T-helper 2 cell (primary cell): ENCODE measurements at regions not wholly inside any gene's neighbourhood (a gene's known extent, or its start where the extent isn't known, plus 50 kb on each side); places are given as distances from the start of the nearest gene placed in this dataset.

Source experiments
- DNase-seq, 5 experiments: peaks; one replicate each; pipeline versions ENCODE4 v3.0.0 to v3.0.0-alpha.2; 2012 to 2022

GRCh38 chr12:115571446-115571845 lies 706.0 kb downstream of the MED13L start:
- no peak for DNase-seq

DNA sequence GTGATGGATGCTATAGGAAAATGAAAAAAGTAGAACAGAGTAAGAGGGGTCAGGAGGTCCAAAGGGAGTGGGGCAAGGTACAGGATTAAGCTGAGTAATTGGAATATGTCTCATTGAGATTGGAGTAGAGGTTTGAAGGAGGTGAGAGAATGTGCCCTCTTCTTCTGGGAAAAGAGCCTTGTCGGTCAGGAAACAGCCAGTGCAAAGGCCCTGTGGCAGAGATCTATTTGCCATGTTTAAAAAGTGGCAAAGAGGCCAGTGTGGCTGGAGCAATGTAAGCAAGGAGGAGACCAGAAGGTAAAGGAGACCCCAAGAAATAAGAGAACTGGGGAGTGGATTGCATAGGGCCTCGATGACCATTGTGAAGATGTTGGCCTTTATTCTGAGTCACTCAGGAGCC lies 706.5 kb downstream of the MED13L start:
- no peak for DNase-seq

- no peak for DNase-seq
Observed at GRCh38 chr12:115570069-115570777, 707.3 kb downstream of the MED13L start.

DNA sequence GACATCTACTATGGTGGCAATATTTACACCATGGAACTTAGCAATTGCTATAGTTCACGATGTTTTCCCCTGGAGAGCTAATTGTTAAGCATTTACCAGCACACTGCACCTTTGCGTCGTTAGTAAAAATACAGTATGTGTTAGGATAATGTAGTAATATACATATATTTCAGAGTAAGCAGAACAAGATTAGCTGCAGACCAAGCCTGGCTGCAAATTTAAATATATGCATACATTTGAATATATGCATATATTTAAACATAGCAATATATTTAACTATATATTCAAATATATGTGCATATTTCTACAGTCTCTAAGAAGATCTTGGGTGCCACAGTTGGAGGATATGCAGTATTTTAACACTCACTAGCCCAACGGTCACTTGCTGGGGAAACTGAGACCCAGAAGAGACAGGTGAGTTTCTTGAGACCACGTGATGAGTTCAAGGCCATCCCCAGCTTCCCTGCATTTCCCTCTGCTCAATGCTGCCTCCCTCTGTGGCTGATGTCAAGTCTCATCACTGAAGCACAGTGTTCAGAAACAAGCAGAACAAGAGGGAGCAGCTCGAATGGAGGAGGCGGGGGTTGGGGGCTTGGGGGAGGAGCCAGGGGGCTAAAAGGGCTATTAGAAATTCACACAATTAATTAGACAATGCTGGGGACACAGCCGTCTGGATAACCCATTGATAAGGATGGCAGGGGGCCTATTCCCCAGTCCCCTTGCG lies 708.0 kb downstream of the MED13L start:
- DNase-seq, result no peak

DNA sequence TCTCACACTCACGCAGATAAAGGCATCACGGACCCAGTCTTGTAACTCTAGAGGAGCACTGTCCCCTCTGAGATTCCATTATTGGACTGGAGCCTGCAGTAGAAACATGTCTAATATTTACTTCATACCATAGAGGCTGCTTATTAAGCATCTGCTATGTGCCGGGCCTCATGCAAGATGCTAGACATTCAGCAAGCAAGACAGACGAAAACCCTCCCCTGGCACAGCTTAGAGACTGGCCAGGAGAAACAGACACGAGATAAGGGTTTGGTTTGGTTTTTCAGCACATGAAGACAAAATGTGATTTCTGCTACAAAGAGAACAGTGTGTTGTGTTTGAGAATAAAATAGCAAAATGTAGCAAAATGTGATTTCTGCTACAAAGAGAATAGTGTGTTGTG lies 719.2 kb downstream of the MED13L start:
- DNase-seq, result no peak

DNA sequence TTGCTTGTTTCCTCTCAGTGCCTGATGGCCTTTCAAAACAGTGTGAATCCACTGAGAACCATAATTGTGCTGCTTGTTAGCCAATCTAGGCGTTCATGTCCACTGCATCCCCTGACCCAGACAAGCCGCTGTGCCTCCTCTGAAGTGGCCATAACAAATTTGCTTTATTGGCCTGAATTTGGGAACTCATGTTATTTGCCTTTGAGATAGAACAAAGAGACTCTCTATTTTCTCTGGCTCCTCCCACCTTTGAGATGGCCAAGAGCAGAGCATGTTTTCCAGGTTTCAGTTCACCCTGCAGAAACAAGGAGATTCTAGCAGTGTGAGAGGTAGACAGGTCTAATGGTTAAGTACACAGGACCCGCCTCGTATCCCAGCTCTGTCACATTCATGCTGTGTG lies 723.9 kb downstream of the MED13L start:
- DNase-seq, result no peak

GRCh38 chr12:115543269-115543668 lies 734.2 kb downstream of the MED13L start:
- DNase-seq, result no peak

DNA sequence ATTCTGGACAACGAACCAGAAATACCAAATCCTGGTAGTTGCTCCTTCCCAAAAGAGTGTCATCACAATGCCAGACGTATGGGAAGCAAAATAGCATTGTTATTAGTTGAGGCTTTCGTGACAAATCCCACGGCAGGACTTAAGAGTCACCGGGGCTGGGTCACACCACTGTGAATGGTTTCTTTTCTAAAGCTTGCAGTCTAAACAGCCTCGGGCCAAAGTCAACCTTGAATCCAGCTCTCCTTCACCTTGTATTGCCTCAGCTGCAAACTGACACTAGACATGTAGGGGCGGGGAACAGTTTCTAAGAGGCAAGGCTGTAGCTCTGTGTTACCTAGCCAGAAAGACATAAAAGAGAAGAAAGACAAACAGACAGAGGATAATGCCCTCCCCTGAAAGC lies 734.8 kb downstream of the MED13L start:
- DNase-seq, result no peak

DNA sequence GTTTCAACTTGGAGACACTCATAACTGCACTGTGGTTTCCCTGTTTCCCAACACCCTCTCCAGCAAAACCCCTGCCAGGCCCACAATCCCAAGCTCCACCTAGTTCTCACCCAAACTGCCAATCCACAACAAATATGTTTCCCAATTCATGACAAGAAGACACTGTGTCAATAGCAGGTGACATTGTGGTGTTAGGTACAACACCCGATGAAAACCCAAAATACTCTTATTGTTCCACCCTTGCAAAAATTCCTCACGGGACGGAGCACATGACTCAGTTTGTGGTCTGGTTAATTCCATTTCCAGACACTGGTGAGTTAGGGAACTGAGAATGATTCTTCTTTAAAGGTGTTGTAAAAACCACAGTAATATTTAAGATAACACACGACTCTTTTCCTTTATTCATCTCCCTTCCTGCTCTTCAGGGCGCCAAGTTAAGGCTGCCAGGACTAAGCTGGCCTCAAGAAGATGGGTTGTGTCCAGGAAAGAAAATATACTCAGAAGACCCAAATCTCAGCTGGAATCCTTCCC lies 735.5 kb downstream of the MED13L start:
- no peak for DNase-seq

GRCh38 chr12:115528466-115528865 lies 749.0 kb downstream of the MED13L start:
- DNase-seq, result no peak

GRCh38 chr12:115521771-115522409 lies 755.6 kb downstream of the MED13L start:
- peak in 1 of 5 experiments; percentile 9 for DNase-seq

- DNase-seq, result no peak
Observed at GRCh38 chr12:115519887-115520286, 757.6 kb downstream of the MED13L start.

DNA sequence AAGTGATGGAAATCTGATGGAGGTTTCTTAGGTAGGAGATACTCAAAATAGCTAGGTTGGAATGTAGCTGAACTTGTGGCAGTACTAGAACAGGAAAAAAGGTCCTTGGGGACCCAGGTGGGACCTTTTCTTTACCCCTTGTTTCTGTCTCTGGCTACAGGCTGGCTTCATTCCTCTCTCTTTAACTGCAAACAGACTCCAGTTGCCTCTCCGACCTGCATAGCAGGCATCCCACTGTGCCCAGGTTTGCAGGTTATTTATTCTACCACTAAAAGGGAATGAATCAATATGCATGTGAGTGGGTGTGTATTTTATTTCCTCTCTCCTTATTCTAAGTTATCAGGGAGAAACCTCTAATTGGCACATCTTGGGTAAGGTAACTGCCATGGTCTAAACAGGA lies 758.1 kb downstream of the MED13L start:
- DNase-seq, result no peak

GRCh38 chr12:115517913-115518312 lies 759.6 kb downstream of the MED13L start:
- DNase-seq, result no peak

DNA sequence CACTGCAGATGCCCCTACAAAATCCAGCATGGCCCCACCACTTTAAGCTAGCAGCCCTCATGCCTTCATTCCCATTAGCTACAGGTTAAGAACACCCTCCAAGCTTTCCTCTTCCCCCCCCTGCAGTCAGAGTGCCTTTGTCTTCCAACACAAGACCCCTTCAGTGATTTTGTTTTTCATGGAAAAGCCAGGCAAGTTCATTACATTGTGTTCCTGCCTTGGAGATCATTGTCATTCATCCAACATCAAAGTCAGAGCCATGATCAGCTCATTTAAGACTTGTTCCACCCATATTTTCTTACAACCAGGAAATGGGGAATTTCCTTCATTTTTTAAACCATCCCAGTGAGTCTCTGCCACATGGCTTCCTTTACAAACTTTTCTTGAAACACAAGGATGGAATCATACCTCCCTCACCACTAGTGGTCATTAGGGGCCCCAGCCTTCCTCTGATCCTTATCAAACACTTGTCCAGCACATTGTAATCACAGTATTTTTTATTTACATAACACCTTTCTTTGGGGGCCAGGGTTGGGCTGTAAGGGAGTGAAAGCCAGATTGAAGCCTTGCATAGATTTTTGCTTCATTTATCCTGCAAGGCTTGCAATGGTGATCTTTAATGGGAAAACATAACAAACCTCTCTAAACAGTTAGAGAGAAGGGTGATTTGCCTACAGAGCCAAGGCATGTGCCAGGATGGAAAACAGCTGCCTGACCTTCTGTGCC lies 765.3 kb downstream of the MED13L start:
- DNase-seq, result no peak

- no peak for DNase-seq
Observed at GRCh38 chr12:115511305-115511704, 766.2 kb downstream of the MED13L start.

- no peak for DNase-seq
Observed at GRCh38 chr12:115508990-115509389, 768.5 kb downstream of the MED13L start.

DNA sequence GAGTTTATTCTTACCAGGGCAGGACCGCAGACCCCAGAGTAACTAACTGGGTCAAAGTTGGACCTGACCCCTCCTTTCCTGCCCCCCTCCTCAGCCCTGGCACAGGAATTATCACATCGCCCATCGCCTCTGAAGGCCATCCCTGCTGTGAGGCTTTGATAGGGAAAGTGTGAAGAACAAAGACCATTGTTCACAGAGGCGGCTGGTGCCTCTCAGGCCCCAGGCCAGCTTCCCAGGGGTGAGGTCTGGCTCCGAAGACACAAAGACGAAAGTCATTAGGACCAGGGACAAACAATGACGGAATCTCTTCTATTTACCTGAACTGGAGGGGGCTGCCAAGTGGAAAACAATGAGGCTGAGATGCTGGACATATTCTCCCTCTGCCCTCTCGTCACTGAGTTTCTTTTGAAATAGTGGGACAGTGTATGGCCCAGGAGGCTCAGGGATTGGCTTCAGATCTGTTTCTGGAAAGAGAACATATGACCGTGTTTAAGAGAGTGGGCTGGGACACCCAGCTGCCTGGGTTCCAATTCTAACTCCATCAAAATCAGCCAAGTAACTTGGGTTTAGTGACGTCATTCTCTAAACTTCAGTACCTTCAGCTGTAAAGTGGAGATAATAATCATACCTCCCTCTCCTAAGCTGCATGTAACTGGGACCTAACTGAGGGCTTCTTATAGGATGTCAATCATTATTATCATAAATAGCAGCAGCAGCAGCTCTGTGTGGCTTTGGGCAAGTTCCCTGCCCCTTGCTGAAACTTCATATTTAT lies 769.4 kb downstream of the MED13L start:
- no peak for DNase-seq

DNA sequence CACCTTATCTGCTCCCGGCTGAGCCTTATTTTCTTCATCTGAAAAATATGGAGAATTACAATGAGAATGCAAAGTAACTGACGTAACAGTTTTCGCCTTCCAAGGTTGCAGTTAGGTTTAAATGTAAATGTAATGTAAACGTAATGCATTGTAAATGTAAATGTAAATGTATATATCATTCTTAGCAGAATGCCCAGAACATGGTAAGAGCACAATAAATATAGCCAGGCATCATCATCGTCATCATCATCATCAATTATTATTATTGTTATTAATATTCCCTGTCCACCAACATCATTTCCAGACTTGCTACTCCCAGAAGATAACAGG lies 770.0 kb downstream of the MED13L start:
- no peak for DNase-seq

DNA sequence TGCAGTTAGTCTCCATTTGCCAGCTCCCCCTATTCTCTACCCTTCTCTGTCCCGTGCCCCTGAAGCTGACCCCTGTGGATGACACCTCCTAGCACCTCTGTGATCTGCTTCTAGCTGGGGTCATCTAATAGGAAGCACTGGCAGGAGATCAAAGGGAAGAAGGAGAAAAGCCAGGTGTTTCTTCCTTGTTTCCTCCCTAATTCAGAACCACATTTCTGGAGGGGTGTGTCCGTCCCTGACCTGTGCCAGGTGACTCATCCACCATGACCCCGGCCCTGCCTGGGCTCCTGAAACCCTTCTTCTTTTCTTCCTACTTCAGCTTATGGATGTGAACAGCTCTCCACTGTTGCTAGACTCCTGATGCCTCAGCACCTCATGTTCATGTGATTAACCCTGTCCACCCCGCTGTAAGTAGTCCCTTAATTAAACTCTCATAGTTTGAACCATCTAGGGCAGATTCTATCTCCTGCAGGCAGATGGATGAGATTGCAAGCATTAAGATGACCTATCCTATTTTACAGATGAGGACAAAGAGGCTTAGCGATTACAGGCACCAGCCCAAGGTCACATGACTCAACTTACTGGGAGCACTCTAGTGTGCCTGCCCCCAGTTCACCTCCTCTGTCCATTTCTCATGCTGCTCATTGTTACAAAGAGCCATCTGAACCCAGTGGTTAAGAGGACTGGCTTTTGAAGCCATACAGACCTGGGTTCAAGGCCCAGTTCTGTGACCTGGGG lies 770.5 kb downstream of the MED13L start:
- no peak for DNase-seq
